Skeletal muscle tissue (tissue), 3 donors: ENCODE measurements at regions not wholly inside any gene's neighbourhood (a gene's known extent, or its start where the extent isn't known, plus 50 kb on each side); places are given as distances from the start of the nearest gene placed in this dataset.

Experiments
- H3K27ac ChIP-seq: one replicate; pipeline ENCODE4 v1.7.0; 2013; ENCODE audit warnings: mild to moderate bottlenecking, low read depth, low read length, inconsistent platforms
- H3K27me3 ChIP-seq, 3 donors: one replicate each; pipeline ENCODE4 v1.7.0; 2013; ENCODE audit warnings: low read length in 3 of 3; ENCODE audit not compliant: control insufficient read depth in 3 of 3, insufficient read depth in 3 of 3
- H3K36me3 ChIP-seq, 3 donors: one replicate each; pipeline ENCODE4 v1.7.0; 2013; ENCODE audit warnings: low read length in 3 of 3; ENCODE audit not compliant: control insufficient read depth in 3 of 3, insufficient read depth in 3 of 3
- H3K4me1 ChIP-seq, 3 donors: one replicate each; pipeline ENCODE4 v1.7.0; 2013; ENCODE audit warnings: low read length in 3 of 3, mild to moderate bottlenecking in 3 of 3; ENCODE audit not compliant: control insufficient read depth in 3 of 3, insufficient read depth in 3 of 3
- H3K4me3 ChIP-seq, 3 donors: one replicate each; pipeline ENCODE4 v1.7.0; 2013; ENCODE audit warnings: low read length in 3 of 3
- H3K9ac ChIP-seq, 3 donors: one replicate each; pipeline ENCODE4 v1.7.0; 2013; ENCODE audit warnings: low read length in 3 of 3, mild to moderate bottlenecking in 3 of 3, moderate library complexity in 2 of 3, low read depth in 1 of 3
- H3K9me3 ChIP-seq, 3 donors: one replicate each; pipeline ENCODE4 v1.7.0; 2013; ENCODE audit warnings: low read length in 3 of 3; ENCODE audit not compliant: control insufficient read depth in 3 of 3
- donor health status: Osteomylitis.

DNA sequence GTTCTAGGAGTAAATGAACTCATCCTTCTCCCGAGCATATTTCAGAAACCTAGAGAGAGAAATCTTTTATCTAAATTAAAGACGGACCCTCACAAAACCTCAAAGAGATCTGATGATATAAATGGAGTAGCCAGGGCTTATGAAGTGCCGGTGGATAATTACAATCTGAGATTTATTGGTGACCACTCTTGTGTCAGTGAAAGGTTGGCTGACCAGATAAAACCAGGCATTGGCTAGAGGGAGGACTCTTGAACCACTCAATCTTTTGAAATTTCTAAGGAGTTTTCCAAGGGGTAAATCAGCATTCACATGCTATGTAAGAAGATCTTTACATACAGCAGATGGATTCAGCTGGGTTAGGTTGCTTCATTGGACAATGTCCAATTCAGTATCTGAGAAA lies 227.3 kb upstream of the MMADHC start:
- Histone ChIP-seq H3K36me3 (no peaks in the 10 kb centered on the region), H3K9ac (no peak overlapping the region), H3K4me3 (no peak overlapping the region), H3K4me1 (no peaks in the 10 kb centered on the region), H3K27ac (no peak overlapping the region), H3K27me3 (no peaks in the 10 kb centered on the region), H3K9me3 (no peaks in the 10 kb centered on the region)

- Histone ChIP-seq H3K36me3 (no peaks in the 10 kb centered on the region), H3K9ac (no peak overlapping the region), H3K27me3 (no peaks in the 10 kb centered on the region), H3K27ac (no peak overlapping the region), H3K9me3 (no peaks in the 10 kb centered on the region), H3K4me3 (no peak overlapping the region), H3K4me1 (no peaks in the 10 kb centered on the region)
Observed at GRCh38 chr2:149814049-149814448, 226.5 kb upstream of the MMADHC start.

DNA sequence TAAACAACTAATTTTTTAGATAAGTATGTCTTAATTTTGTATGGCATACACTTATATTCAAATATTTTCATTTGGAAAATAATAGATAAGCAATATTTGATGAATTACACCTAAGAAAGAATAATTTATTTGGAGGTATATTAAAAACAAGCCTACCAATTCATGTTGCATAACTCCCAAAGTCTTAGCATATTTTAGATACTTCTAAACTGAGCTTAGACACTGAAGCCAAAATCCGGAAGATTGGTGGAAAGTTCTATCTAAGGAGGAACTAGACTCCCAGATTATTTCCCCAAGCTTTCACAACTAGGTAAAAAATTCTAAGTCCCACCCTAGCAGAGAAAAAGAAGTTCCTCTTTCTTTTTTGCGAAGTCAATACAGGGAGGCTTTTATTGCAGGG lies 221.0 kb upstream of the MMADHC start:
- no peaks in the 10 kb centered on the region for H3K9me3 ChIP-seq
- no peak overlapping the region for H3K27ac ChIP-seq
- no peaks in the 10 kb centered on the region for H3K27me3 ChIP-seq
- H3K4me1 ChIP-seq, result no peaks in the 10 kb centered on the region
- H3K9ac ChIP-seq, result no peak overlapping the region
- H3K36me3 ChIP-seq, result no peaks in the 10 kb centered on the region
- no peak overlapping the region for H3K4me3 ChIP-seq

DNA sequence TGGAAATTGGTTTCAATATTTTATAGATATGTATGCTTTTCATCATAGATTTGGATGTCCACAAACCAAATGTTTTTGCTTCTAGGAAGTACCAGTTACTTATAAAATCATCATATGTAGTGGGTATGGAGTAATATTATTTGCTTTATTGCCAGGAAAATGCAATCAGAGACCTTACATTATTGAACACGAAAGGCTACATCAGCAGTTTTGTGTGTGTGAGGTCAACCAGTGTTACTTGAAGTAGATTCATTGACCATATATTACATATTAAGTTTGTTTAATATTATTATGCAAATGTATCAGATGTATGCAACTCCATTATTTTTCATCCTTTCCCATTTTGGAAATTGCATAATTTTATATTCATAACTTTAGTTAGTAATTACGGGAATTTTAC lies 219.1 kb upstream of the MMADHC start:
- no peak overlapping the region for H3K4me3 ChIP-seq

GRCh38 chr2:149800624-149801542 lies 213.3 kb upstream of the MMADHC start:
- no peaks in the 10 kb centered on the region for H3K36me3 ChIP-seq
- no peak overlapping the region for H3K27ac ChIP-seq
- no peaks in the 10 kb centered on the region for H3K27me3 ChIP-seq
- no peaks in the 10 kb centered on the region for H3K4me1 ChIP-seq
- H3K9me3 ChIP-seq, result no peaks in the 10 kb centered on the region
- H3K4me3 ChIP-seq, result no peak overlapping the region
- no peak overlapping the region for H3K9ac ChIP-seq

More for the DNA sequence above, 219.1 kb upstream of the MMADHC start:
- no peaks in the 10 kb centered on the region for H3K4me1 ChIP-seq
- no peaks in the 10 kb centered on the region for H3K36me3 ChIP-seq
- no peaks in the 10 kb centered on the region for H3K27me3 ChIP-seq
- H3K9me3 ChIP-seq, result no peaks in the 10 kb centered on the region
- no peak overlapping the region for H3K9ac ChIP-seq
- no peak overlapping the region for H3K27ac ChIP-seq

DNA sequence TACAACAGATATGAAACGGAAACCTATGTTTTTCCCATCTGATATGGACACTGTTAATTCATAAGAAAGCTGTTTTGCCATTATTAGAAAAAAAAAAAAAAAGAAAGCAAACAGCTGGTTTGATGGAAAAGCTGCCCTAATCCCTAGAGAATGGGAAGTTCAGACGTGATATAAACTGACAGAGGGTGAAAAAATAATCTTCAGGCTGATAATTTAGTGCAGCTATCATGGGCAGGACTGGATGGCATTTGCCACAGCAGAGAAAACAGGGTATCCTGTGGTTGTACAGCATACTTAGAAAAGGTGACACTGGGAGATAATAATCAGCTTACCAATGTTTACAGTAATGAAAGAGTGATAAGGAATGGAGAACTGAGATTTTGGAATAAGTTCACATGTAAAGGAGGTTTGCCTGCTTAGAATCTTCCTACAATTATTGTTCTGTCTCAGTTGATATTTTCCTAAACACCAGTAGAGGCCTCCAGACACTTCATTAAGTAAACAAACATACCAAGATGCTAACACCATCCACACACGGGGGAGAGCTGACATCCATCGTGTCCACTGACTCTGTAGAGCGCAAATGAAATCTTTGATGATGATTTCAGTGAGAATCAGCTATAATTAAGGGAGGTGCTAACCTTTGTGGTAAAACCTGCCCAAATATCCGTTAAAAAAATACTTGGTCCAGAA lies 211.6 kb upstream of the MMADHC start:
- Histone ChIP-seq H3K27ac (no peak overlapping the region), H3K36me3 (no peaks in the 10 kb centered on the region), H3K27me3 (no peaks in the 10 kb centered on the region), H3K4me3 (no peak overlapping the region), H3K9ac (no peak overlapping the region), H3K9me3 (no peaks in the 10 kb centered on the region), H3K4me1 (no peaks in the 10 kb centered on the region)

GRCh38 chr2:149797030-149797429 lies 209.5 kb upstream of the MMADHC start:
- Histone ChIP-seq H3K9ac (no peak overlapping the region), H3K4me1 (no peaks in the 10 kb centered on the region), H3K27ac (no peak overlapping the region)

DNA sequence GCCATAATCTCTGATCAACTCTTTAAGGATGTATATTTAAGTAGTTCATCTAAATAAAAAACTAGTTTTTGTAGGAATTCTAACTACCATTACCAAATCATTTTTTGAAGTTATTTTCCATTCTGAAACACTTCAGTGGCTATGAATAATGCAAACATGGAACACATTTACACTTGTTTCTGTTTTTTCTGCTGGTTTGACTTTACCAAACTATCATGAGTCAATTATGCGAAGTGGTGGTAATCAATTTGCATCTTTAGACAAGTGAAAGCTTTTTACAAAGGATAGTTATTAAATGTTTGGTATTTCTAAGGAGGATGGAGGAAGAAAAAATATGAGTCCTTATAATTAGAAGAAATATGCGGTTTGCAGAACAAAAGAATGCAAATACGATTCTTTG lies 202.0 kb upstream of the MMADHC start:
- H3K9me3 ChIP-seq, result no peaks in the 10 kb centered on the region
- no peaks in the 10 kb centered on the region for H3K4me1 ChIP-seq
- H3K4me3 ChIP-seq, result no peak overlapping the region
- H3K27ac ChIP-seq, result no peak overlapping the region
- no peaks in the 10 kb centered on the region for H3K36me3 ChIP-seq
- no peaks in the 10 kb centered on the region for H3K27me3 ChIP-seq
- no peak overlapping the region for H3K9ac ChIP-seq

More at GRCh38 chr2:149797030-149797429, 209.5 kb upstream of the MMADHC start:
- H3K4me3 ChIP-seq, result no peak overlapping the region
- no peaks in the 10 kb centered on the region for H3K36me3 ChIP-seq
- no peaks in the 10 kb centered on the region for H3K9me3 ChIP-seq
- no peaks in the 10 kb centered on the region for H3K27me3 ChIP-seq

DNA sequence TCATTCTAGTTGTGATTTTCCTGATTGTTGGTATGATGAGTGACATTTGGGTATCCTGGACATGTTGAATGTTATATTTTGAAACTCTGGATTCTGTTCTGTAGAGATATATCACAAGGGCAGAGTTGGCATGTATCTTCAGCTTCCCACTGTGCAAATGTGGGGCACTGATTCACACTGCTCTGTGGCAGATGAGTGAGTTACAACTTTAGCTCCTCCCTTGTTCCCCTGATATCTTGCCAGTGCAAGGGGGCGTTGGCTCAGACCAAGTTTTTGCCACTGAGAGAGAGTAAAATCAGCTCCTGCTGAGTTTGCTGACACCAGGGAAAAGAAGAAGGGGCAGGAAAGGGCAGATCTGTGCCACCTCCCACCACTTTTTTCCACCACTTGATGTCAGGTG lies 199.6 kb upstream of the MMADHC start:
- Histone ChIP-seq H3K4me1 (peaks cover 0 to 4% (median 0%) of the 10 kb centered on the region in 3 donors), H3K27me3 (no peaks in the 10 kb centered on the region), H3K9me3 (no peaks in the 10 kb centered on the region), H3K9ac (no peak overlapping the region), H3K27ac (no peak overlapping the region), H3K4me3 (no peak overlapping the region), H3K36me3 (no peaks in the 10 kb centered on the region)

GRCh38 chr2:149783284-149783683 lies 195.7 kb upstream of the MMADHC start:
- no peaks in the 10 kb centered on the region for H3K9me3 ChIP-seq
- no peaks in the 10 kb centered on the region for H3K27me3 ChIP-seq
- no peak overlapping the region for H3K4me3 ChIP-seq
- H3K27ac ChIP-seq, result no peak overlapping the region
- H3K36me3 ChIP-seq, result no peaks in the 10 kb centered on the region
- peaks cover 0 to 6% (median 3%) of the 10 kb centered on the region in 3 donors for H3K4me1 ChIP-seq
- no peak overlapping the region for H3K9ac ChIP-seq
